ENCODE measurements at regions not wholly inside any gene's neighbourhood (a gene's known extent, or its start where the extent isn't known, plus 50 kb on each side); places are given as distances from the start of the nearest gene placed in this dataset.
"Not testable (repeated sequence)": the region's sequence is repeated elsewhere in the genome, so short reads cannot be mapped to it uniquely, and the experiment has no call there.

DNA sequence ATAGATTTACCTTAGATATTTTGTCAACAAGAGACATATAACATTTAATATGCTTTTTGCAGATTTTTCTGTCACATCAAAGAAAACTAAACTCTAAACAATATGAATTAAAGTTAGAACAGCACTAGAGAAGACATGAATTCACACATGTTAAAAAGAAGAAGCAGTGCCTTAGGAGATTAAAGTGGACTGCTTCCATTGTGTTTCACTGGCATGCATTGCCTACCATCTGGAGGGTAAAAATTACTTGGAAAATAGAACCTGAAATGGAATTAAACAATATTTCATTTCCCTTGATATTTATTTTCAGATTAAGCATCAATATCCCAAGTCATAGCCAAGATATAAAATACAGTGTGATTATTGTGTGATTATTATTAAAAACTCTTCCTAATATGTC, 319.4 kb upstream of the CDH18 start:
- no peaks in the 10 kb centered on the region for H3K9me3 ChIP-seq (ENCODE audit: control insufficient read depth, insufficient read depth, low read depth, low read length)
- no peaks in the 10 kb centered on the region for H3K36me3 ChIP-seq (ENCODE audit: control insufficient read depth, insufficient read depth, low read length)
- no TSS peak for BruUV-seq (replicated peaks)
- H3K4me1 ChIP-seq (ENCODE audit: control insufficient read depth, insufficient read depth, low read length) = no peaks in the 10 kb centered on the region
- in situ Hi-C loops (cut with HindIII; ENCODE audit: low pct_unique_long_range_greater_than_20kb, low sequenced_read_pairs) (no loop called here), intact Hi-C loops (cut with micrococcal nuclease; ENCODE audit: unreplicated experiment) (no loop called here)
- no peak overlapping the region for H3K4me3 ChIP-seq (ENCODE audit: low read depth in 2 of 2, low read length in 2 of 2)
- POLR2A ChIA-PET = no interaction called here
- CTCF ChIA-PET = no interaction called here
- no peak for ATAC-seq
- no peak overlapping the region for H3K27ac ChIP-seq (ENCODE audit: low read length)
- H3K27me3 ChIP-seq (ENCODE audit: control insufficient read depth, insufficient read depth, low read length) = no peaks in the 10 kb centered on the region
- no peak for DNase-seq (ENCODE audit: low read depth, low spot score)
- TF ChIP-seq POLR2AphosphoS5 (IDR thresholded peaks at IDR 0.05; ENCODE audit: low read depth, low read length) (no peak), SIN3A (IDR thresholded peaks at IDR 0.05; ENCODE audit: borderline replicate concordance, insufficient read depth, low read depth, low read length) (no peak), TCF7L2 (IDR thresholded peaks at IDR 0.05; ENCODE audit: low read depth, low read length) (no peak)
- TF ChIP-seq, protein P1, sequence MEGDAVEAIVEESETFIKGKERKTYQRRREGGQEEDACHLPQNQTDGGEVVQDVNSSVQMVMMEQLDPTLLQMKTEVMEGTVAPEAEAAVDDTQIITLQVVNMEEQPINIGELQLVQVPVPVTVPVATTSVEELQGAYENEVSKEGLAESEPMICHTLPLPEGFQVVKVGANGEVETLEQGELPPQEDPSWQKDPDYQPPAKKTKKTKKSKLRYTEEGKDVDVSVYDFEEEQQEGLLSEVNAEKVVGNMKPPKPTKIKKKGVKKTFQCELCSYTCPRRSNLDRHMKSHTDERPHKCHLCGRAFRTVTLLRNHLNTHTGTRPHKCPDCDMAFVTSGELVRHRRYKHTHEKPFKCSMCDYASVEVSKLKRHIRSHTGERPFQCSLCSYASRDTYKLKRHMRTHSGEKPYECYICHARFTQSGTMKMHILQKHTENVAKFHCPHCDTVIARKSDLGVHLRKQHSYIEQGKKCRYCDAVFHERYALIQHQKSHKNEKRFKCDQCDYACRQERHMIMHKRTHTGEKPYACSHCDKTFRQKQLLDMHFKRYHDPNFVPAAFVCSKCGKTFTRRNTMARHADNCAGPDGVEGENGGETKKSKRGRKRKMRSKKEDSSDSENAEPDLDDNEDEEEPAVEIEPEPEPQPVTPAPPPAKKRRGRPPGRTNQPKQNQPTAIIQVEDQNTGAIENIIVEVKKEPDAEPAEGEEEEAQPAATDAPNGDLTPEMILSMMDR (IDR thresholded peaks at IDR 0.05) = no peak
- TF ChIP-seq, protein P2, sequence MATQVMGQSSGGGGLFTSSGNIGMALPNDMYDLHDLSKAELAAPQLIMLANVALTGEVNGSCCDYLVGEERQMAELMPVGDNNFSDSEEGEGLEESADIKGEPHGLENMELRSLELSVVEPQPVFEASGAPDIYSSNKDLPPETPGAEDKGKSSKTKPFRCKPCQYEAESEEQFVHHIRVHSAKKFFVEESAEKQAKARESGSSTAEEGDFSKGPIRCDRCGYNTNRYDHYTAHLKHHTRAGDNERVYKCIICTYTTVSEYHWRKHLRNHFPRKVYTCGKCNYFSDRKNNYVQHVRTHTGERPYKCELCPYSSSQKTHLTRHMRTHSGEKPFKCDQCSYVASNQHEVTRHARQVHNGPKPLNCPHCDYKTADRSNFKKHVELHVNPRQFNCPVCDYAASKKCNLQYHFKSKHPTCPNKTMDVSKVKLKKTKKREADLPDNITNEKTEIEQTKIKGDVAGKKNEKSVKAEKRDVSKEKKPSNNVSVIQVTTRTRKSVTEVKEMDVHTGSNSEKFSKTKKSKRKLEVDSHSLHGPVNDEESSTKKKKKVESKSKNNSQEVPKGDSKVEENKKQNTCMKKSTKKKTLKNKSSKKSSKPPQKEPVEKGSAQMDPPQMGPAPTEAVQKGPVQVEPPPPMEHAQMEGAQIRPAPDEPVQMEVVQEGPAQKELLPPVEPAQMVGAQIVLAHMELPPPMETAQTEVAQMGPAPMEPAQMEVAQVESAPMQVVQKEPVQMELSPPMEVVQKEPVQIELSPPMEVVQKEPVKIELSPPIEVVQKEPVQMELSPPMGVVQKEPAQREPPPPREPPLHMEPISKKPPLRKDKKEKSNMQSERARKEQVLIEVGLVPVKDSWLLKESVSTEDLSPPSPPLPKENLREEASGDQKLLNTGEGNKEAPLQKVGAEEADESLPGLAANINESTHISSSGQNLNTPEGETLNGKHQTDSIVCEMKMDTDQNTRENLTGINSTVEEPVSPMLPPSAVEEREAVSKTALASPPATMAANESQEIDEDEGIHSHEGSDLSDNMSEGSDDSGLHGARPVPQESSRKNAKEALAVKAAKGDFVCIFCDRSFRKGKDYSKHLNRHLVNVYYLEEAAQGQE (IDR thresholded peaks at IDR 0.05; ENCODE audit: insufficient read depth in 1 of 2, low read depth in 2 of 2, low read length in 1 of 2) = no peak

DNA sequence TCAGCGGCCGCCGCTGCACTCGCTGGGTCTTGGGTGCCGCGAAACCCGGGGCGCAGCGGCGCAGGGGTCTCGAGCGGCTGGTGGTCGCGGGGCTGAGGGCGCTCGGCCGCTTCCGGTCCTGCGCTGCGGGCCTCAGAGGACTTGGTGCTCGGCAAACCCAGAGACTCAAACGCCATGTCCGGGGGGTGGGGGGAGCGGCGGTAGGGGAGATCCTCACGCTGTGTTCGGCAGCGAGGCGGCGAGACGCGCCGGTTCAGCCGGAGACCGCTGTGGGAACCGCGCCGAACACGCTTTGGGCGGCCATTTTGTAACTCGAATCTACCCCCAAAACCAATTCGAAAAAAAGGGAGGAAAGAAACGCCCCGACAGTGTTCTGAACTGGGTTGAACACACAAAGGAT, 317.5 kb upstream of the CDH18 start:
- no TSS peak for BruUV-seq (replicated peaks)

GRCh38 chr5:20304570-20304969, 316.6 kb upstream of the CDH18 start:
- CTCF ChIA-PET = not testable (repeated sequence)

More for the DNA sequence above, 317.5 kb upstream of the CDH18 start:
- no peak for DNase-seq (ENCODE audit: low read depth, low spot score)
- Histone ChIP-seq H3K9me3 (ENCODE audit: control insufficient read depth, insufficient read depth, low read depth, low read length) (no peaks in the 10 kb centered on the region), H3K36me3 (ENCODE audit: control insufficient read depth, insufficient read depth, low read length) (no peaks in the 10 kb centered on the region), H3K27ac (ENCODE audit: low read length) (no peak overlapping the region), H3K4me1 (ENCODE audit: control insufficient read depth, insufficient read depth, low read length) (no peaks in the 10 kb centered on the region), H3K27me3 (ENCODE audit: control insufficient read depth, insufficient read depth, low read length) (no peaks in the 10 kb centered on the region), H3K4me3 (ENCODE audit: low read depth in 2 of 2, low read length in 2 of 2) (no peak overlapping the region)
- no peak for TF ChIP-seq TCF7L2 (IDR thresholded peaks at IDR 0.05; ENCODE audit: low read depth, low read length)
- TF ChIP-seq SIN3A (IDR thresholded peaks at IDR 0.05; ENCODE audit: borderline replicate concordance, insufficient read depth, low read depth, low read length) = no peak
- no peak for TF ChIP-seq POLR2AphosphoS5 (IDR thresholded peaks at IDR 0.05; ENCODE audit: low read depth, low read length)
- TF ChIP-seq, protein P2 (IDR thresholded peaks at IDR 0.05; ENCODE audit: insufficient read depth in 1 of 2, low read depth in 2 of 2, low read length in 1 of 2) = no peak
- TF ChIP-seq, protein P1 (IDR thresholded peaks at IDR 0.05) = no peak
- intact Hi-C loops (cut with micrococcal nuclease; ENCODE audit: unreplicated experiment) = no loop called here
- in situ Hi-C loops (cut with HindIII; ENCODE audit: low pct_unique_long_range_greater_than_20kb, low sequenced_read_pairs) = no loop called here
- ATAC-seq = no peak
- ChIA-PET CTCF (no interaction called here), POLR2A (no interaction called here)

More at GRCh38 chr5:20304570-20304969, 316.6 kb upstream of the CDH18 start:
- H3K36me3 ChIP-seq (ENCODE audit: control insufficient read depth, insufficient read depth, low read length); H3K27ac ChIP-seq (ENCODE audit: low read length); H3K4me3 ChIP-seq (ENCODE audit: low read depth in 2 of 2, low read length in 2 of 2); intact Hi-C loops (cut with micrococcal nuclease; ENCODE audit: unreplicated experiment); H3K4me1 ChIP-seq (ENCODE audit: control insufficient read depth, insufficient read depth, low read length); H3K9me3 ChIP-seq (ENCODE audit: control insufficient read depth, insufficient read depth, low read depth, low read length); DNase-seq (ENCODE audit: low read depth, low spot score); ATAC-seq; BruUV-seq (replicated peaks); H3K27me3 ChIP-seq (ENCODE audit: control insufficient read depth, insufficient read depth, low read length); POLR2A ChIA-PET; in situ Hi-C loops (cut with HindIII; ENCODE audit: low pct_unique_long_range_greater_than_20kb, low sequenced_read_pairs): not testable (repeated sequence)
